Activated CD4-positive, alpha-beta T cell treated with anti-CD3 and anti-CD28 coated beads, Interleukin-2, amount 50 U/mL, for 1 hour (primary cell): ENCODE measurements at regions not wholly inside any gene's neighbourhood (a gene's known extent, or its start where the extent isn't known, plus 50 kb on each side); places are given as distances from the start of the nearest gene placed in this dataset.

ENCODE experiments used
- DNase-seq: peaks from one replicate; pipeline ENCODE4 v3.0.0-alpha.2; 2020

DNA sequence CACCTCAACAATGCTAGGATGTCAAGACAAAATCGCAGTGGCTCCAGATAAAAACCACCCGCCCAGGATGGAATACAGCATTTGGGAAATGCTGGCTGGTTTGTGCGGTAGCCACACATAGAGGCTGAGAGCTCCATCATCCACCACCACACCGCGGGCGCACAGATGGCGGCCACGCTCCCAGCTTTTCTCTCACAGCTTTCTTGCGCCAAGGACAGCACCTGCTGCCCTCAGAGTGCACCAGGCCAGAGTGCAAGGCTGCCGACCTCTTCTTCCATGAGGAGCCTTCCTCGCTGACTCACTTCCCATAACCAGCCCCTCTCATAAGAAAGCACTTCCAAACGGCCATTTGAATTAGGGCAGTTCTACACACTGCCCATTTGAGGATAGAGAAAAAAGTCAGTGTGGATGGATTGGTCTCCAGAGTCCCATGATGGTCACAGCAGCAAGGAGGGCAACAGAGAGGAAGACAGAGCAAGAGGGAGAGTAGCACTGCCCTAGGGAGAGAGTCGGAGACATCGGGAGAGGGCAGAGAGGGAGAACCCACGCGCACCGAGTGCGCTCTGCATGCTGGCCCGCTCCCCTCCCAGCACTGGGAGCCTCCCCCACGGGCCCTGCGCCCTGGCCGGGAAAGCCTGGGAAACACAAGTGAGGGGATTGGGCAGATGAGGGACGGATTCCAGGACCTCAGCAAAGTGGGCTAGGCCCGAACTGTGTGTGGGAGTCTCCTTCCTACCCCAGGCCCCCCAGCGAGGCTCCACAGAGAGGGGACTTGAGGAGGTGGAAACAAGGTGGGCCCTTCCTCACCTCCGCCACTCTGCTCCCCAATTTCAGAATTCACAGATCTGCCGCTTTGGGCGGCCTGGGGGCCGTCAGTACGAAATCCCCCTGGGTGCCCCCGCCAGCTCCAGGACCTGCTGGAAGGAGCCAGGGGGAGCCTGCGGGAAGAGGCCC, 156.9 kb downstream of the USP12 start:
- no peak for DNase-seq

- DNase-seq: no peak
Observed at GRCh38 chr13:27012482-27013197, 159.0 kb downstream of the USP12 start.

DNA sequence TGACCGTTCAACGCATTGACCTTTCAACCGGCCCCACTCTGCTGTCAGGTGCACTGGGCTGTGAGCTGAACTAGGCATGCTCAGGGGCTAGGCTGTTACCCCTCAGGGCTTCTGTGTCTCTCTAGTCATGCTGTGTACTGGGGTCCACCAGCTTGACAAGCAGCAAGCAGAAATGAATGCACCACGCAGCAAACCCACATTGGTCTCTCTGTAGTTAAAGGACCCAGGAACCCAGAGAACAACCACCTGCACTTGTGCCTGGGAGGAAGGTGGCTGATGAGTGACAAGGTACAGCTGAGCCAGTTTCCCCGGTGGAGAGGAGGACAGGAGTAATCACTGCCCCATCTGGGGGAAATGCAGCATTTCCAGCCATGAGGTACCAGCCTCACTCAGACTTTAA, 159.9 kb downstream of the USP12 start:
- no peak for DNase-seq

DNA sequence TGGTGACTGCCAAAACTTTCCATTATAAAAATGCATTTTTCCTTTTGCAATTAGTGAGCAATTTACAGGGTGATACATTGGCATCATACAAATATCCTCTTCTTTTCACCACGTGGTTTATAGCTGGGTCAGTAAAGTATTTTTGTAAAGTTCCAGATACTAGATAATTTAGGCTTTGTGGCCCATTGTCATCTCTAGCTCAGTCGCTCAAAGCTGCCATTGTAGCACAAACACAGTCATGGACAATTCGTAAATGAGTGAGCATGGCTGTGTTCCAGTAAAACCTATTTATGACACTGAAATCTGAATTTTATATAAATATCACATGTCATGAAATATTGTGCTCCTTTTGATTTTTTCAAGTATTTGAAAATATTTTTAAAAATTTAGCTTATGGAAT, 162.9 kb downstream of the USP12 start:
- DNase-seq: no peak

DNA sequence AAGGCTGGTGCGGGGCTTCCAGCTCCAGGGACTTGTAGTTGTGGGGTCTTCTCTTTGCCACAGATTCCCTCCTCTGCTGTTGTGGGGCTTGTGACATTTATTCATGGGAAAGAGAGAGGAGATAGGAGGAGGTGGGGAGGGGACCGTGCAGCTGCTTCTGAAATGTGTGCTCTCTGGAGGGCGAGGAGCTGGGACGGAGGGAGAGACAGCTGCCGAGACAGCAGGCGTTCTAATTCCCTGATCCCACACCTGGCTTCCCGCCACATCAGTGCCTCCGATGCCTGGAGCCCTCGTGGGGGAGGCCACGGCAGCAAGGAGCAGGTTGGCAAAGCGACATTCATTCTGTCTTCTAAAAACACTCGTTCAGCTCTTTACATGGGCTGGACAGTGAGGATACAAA, 164.4 kb downstream of the USP12 start:
- DNase-seq: no peak

DNA sequence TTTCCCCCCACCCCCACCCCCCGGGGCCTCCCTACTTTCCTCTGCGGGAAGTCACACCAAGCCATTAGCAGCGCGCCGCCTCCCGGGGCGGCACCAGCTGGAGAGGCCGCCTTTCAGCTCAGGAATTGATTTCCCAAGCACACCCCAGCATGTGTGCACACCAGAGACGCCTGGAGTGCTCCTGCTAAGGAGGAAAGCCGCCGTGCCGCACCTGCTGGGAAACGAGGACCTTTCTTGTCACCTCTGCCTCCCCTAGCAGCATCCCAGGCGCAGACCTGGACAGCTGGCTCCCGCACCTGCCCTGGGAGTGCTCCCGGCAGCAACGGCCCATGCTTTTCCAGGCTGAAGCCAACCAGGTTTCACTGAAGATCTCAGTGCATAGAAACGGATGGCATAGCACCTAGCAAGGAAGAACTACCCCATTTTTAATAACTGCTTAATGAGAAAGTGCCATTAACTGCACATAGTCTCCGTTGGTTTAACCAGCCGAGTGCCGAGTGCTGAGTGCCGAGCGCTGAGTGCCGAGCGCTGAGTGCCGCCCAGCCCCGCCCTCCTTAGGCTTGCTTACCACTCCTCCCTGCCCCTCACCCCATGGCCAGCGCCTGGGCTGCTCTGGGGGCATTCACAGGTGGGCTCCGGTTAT, 165.0 kb downstream of the USP12 start:
- DNase-seq: no peak

DNA sequence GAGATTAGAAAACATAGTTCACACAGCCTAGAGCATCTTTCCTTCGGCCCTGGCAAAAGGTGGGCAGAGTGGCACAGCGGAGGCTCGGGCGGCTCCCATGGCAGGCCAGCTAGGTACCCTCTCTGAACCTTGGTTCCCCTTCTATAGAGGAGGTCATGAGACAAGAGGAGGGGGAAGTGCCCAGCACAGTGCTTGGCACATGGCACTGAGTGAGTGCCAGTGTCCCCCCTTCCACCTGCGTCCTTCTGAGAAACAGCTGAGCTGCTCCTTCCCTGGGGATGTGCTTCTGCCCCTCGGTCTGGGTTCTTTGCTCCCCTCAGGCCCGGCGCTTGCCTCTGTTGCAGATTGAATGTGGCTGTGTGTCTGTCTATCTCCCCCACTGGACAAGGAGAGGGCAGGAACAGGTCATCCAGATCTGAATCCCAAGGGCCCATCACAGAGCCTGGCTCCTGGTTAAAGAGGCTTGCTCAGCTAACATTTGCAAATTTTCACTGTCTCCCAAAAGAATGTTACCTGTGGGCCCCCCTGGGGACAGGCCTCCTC, 165.6 kb downstream of the USP12 start:
- DNase-seq: no peak

DNA sequence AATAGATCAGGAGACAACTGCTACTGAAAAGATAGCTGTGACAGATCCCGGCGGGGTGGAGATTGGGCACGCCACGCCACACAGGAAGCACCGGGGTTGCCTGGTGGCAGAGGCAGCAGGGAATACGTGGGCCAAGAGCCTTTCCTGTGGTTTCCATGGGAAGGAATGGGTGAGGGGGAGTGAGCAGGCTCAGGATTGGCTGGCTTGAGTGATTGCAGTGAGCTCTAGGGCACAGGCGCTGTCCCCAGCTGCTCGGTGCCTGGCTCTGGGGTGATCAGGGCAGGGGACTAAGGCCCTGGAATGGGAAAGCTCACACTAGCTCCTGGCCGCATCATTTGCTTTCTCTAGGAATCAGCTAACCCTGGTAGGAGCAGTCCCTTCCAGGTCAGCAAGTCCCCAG, 166.1 kb downstream of the USP12 start:
- DNase-seq: no peak

- DNase-seq: no peak
Observed at GRCh38 chr13:27004866-27005265, 166.7 kb downstream of the USP12 start.

DNA sequence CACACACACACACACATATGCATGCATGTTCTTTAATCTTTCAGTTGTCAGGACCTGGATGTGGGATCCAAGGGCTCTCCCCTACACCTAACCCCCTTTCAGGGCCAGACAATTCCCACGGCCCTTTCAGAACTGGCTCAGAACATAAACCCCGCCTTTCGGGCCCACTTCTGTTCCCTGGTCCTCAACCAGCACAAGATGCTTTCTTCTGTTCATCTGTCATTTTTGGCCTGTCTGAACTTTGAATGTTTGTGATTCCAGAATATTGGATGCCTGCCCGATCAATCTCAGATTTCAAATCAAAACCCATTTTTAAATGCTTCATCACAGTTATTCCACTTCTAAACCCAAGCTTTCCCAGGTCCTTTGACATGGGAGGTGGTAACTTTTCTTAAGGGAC, 167.3 kb downstream of the USP12 start:
- no peak for DNase-seq

DNA sequence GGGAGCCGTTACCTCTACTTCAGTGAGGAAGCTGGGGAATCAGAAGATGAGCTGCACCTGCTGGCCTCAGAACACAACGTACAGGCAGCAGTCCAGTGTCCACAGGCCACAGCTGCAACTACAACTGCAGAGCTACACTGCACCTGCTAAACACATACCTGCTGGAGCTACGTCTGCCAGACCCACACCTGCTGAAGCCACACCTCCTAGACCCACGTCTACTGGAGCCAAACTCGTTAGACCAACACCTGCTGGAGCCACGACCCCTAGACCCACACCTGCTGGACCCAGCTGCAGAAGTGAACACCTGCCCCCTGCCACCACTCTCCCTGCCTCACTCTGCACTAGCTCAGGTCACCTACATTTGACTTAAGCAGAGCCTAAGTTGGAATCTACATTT, 169.9 kb downstream of the USP12 start:
- DNase-seq: no peak

GRCh38 chr13:27000686-27001085, 170.9 kb downstream of the USP12 start:
- DNase-seq: no peak

GRCh38 chr13:26999499-26999898, 172.1 kb downstream of the USP12 start:
- DNase-seq: no peak

GRCh38 chr13:26998292-26998691, 173.3 kb downstream of the USP12 start:
- no peak for DNase-seq

DNA sequence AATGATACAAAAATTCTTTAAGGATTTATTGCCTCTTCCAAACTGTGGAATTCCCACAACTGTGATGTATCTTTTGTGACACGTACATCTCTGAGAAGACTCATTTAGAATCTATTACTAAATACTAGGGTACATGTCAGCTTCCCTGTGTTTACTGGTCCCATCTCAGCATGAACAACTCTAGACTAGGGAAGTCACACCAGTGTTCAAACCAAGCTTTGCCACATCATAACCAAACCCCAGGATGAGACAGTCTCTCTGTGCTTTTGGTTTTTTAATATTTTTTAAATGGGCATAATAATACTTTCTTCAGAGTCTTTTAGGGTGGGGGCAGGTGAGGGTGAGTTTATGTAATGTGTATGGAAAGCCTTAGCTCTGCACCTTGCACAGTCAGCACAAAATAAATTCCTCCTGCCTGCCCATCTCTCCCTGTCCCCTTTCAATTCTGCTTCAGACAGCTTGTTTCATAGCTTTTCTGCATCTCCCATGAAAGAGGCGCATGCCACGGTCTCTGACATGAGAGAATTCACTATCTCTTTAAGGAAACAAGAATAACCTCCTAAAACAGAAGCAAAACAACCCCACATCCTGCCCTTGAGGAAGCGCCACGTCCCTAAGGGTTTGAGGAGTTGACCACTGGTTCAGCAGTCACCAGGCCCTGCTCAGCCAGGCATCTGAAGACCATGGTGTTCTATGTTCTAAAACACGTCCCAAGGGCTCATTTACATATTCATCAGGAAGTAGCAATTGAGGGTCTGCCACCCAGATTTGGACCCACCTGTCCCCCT, 174.5 kb downstream of the USP12 start:
- no peak for DNase-seq

- DNase-seq: no peak
Observed at GRCh38 chr13:26995159-26995558, 176.5 kb downstream of the USP12 start.

DNA sequence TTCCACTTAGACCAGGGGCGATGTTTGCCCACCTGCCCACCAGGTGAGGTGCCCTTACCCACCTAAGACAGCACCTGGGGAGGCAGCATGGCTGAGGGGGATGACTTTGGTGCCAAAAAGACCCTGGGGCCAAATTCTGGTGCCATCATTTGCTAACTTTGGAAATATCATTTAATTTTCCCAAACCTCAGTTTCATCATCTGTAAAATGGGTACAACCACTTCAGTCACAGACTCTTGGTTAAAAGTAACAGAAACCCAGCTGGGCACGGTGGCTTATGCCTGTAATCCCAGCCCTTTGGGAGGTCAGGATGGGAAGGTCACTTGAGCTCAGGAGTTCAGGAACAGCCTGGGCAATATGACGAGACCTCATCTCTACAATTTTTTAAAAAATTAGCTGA, 177.8 kb downstream of the USP12 start:
- DNase-seq: no peak

DNA sequence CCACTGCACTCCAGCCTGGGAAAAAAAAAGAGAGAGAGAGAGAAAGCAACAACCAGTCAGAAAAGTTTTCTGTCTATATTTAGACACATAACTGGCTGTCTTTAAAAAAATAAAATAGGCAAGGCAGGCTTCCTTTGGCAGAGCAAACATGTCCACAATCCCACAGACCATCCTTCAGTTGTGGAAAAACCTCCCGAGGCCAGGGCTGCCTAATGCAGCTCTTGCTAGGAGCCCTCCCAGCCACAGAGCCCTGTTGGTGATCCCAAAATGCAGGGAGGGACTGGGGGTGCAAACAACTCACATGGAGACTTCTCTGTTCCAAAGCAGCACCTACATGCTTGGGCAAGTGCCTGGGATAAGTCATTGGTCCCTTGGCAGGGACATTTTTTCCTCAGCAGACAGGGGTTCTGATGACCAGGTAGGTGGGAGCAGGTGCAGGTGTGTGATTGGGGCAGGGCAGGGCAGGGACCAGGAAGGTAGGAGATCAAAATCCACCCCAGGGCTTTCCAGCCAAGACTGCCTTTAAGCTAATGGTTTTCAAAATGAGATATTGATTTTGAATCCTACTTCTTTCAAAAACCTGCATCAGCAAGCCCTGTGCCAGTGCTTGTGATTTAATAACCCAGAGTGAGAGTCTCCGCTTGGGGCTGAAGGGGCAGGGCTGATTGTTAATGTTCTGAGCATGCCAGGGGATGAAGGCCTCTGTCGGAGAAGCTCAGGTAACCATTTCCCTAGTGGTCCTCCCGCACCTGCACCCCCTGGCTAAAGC, 178.5 kb downstream of the USP12 start:
- DNase-seq: no peak

DNA sequence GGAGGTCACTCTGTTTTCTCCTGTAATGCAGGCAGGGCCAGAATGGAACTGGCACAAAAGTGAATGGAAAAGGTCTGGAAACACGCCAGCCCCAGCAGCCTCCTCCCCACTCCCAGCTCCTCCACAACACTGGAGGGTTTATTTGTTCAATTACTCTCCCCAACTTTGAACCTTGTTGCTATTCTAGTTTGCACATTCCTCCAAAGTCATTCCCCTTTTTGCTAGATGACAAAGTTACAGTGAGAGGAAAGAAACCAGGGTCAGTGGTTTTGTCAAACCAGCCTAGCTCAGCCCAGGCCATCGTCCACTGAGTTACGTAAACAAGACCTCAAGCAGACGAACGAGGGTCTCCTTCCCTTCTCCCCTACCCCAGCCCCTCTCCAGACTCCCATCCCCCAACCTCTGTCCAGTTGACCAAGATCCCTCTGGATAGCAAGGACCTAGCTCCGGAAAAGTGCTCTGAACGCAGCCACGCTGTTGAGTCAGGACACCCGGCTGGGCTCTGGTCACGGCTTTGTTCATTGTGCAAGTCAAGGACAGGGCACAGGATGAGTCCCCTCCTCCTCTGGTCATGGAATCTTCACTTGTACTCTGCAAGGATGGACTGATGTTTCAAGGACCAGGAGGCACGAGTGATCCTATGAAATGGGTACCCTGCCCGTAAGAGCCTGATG, 180.0 kb downstream of the USP12 start:
- no peak for DNase-seq

- DNase-seq: no peak
Observed at GRCh38 chr13:26989957-26990713, 181.5 kb downstream of the USP12 start.
